Fibroblast of lung (primary cell): ENCODE measurements at regions not wholly inside any gene's neighbourhood (a gene's known extent, or its start where the extent isn't known, plus 50 kb on each side); places are given as distances from the start of the nearest gene placed in this dataset.

Experiments
- CTCF ChIP-seq, 2 donors: IDR thresholded peaks in 1 of 2; conservative IDR thresholded peaks in 1 of 2; 1 replicate in 1 of 2; 2 replicates in 1 of 2; pipeline ENCODE4 v1.5.1; 2011 to 2012; ENCODE audit warnings: low read length in 2 of 2, control low read depth in 1 of 2, inconsistent platforms in 1 of 2, low read depth in 1 of 2, mild to moderate bottlenecking in 1 of 2
- EZH2 ChIP-seq: IDR thresholded peaks from 2 replicates; pipeline ENCODE4 v1.5.1; 2012; ENCODE audit warnings: low read length, control low read depth, mild to moderate bottlenecking; ENCODE audit errors: missing control alignments

- TF ChIP-seq CTCF (conservative IDR thresholded peaks at IDR 0.05 in 1 of 2, IDR thresholded peaks at IDR 0.05 in 1 of 2; ENCODE audit: low read depth in 1 of 2, low read length in 2 of 2) (no peak), EZH2 (no peak)
Measured at GRCh38 chr4:11931266-11931820, 502.6 kb upstream of the HS3ST1 start.
